SU-DHL-6 (cell line): ENCODE measurements at regions not wholly inside any gene's neighbourhood (a gene's known extent, or its start where the extent isn't known, plus 50 kb on each side); places are given as distances from the start of the nearest gene placed in this dataset.

Experiments
- CTCF ChIP-seq: fragments of 200-600 bp; sonication (generic); IDR thresholded peaks from one replicate; pipeline ENCODE4 v1.5.1; 2017; ENCODE audit warnings: antibody characterized with exemption, mild to moderate bottlenecking, low read length, moderate library complexity; ENCODE audit not compliant: insufficient read depth, poor library complexity, severe bottlenecking
- EZH2phosphoT487 ChIP-seq: fragments of 200-600 bp; sonication (generic), shearing (Covaris generic); conservative IDR thresholded peaks from 2 replicates; pipeline ENCODE4 v1.6.1; 2018; ENCODE audit warnings: mild to moderate bottlenecking, antibody characterized with exemption, low read length, moderate library complexity, mixed read lengths

- TF ChIP-seq CTCF = no peak
- TF ChIP-seq EZH2phosphoT487 = no peak
Measured at GRCh38 chr10:44099511-44099910, 285.4 kb downstream of the CXCL12 start.
